ENCODE measurements at regions not wholly inside any gene's neighbourhood (a gene's known extent, or its start where the extent isn't known, plus 50 kb on each side); places are given as distances from the start of the nearest gene placed in this dataset.

GRCh38 chr16:51474414-51475091, 323.5 kb upstream of the SALL1 start:
- no peaks in the 10 kb centered on the region for H3K4me1 ChIP-seq (ENCODE audit: insufficient read depth, low read length)
- no peaks in the 10 kb centered on the region for H3K9me3 ChIP-seq (ENCODE audit: low read depth, low read length)

GRCh38 chr16:51473091-51473490, 322.0 kb upstream of the SALL1 start:
- Histone ChIP-seq H4K20me1 (ENCODE audit: insufficient read depth, low read length) (no peaks in the 10 kb centered on the region), H3K27me3 (ENCODE audit: insufficient read depth, low read length) (no peaks in the 10 kb centered on the region), H3K79me2 (ENCODE audit: insufficient read depth, low read length) (no peaks in the 10 kb centered on the region), H3K4me3 (ENCODE audit: insufficient read depth, low read length) (no peak overlapping the region), H3K27ac (ENCODE audit: low read depth, low read length) (no peak overlapping the region), H3K4me1 (ENCODE audit: insufficient read depth, low read length) (no peaks in the 10 kb centered on the region), H2AFZ (ENCODE audit: low read length) (no peak overlapping the region), H3K36me3 (ENCODE audit: insufficient read depth, low read length) (no peaks in the 10 kb centered on the region), H3K4me2 (ENCODE audit: insufficient read depth, low read length) (no peak overlapping the region), H3K9me3 (ENCODE audit: low read depth, low read length) (no peaks in the 10 kb centered on the region)
- no peak for DNase-seq (ENCODE audit: insufficient read length, low spot score, missing footprints)
- no peak for TF ChIP-seq CTCF (IDR thresholded peaks at IDR 0.05; ENCODE audit: extremely low read depth, low read depth, low read length)

More at GRCh38 chr16:51474414-51475091, 323.5 kb upstream of the SALL1 start:
- H3K79me2 ChIP-seq (ENCODE audit: insufficient read depth, low read length): no peaks in the 10 kb centered on the region
- H3K4me2 ChIP-seq (ENCODE audit: insufficient read depth, low read length): no peak overlapping the region
- no peak for DNase-seq (ENCODE audit: insufficient read length, low spot score, missing footprints)
- no peaks in the 10 kb centered on the region for H3K27me3 ChIP-seq (ENCODE audit: insufficient read depth, low read length)
- no peaks in the 10 kb centered on the region for H4K20me1 ChIP-seq (ENCODE audit: insufficient read depth, low read length)
- no peak overlapping the region for H3K4me3 ChIP-seq (ENCODE audit: insufficient read depth, low read length)
- H3K27ac ChIP-seq (ENCODE audit: low read depth, low read length): no peak overlapping the region
- TF ChIP-seq CTCF (IDR thresholded peaks at IDR 0.05; ENCODE audit: extremely low read depth, low read depth, low read length): no peak
- H2AFZ ChIP-seq (ENCODE audit: low read length): no peak overlapping the region
- no peaks in the 10 kb centered on the region for H3K36me3 ChIP-seq (ENCODE audit: insufficient read depth, low read length)

GRCh38 chr16:51470492-51470891, 319.4 kb upstream of the SALL1 start:
- no peaks in the 10 kb centered on the region for H4K20me1 ChIP-seq (ENCODE audit: insufficient read depth, low read length)
- no peak overlapping the region for H2AFZ ChIP-seq (ENCODE audit: low read length)
- DNase-seq (ENCODE audit: insufficient read length, low spot score, missing footprints): no peak
- no peaks in the 10 kb centered on the region for H3K36me3 ChIP-seq (ENCODE audit: insufficient read depth, low read length)
- H3K79me2 ChIP-seq (ENCODE audit: insufficient read depth, low read length): no peaks in the 10 kb centered on the region
- H3K4me1 ChIP-seq (ENCODE audit: insufficient read depth, low read length): no peaks in the 10 kb centered on the region
- no peaks in the 10 kb centered on the region for H3K27me3 ChIP-seq (ENCODE audit: insufficient read depth, low read length)
- H3K4me2 ChIP-seq (ENCODE audit: insufficient read depth, low read length): no peak overlapping the region
- H3K9me3 ChIP-seq (ENCODE audit: low read depth, low read length): no peaks in the 10 kb centered on the region
- H3K27ac ChIP-seq (ENCODE audit: low read depth, low read length): no peak overlapping the region
- TF ChIP-seq CTCF (IDR thresholded peaks at IDR 0.05; ENCODE audit: extremely low read depth, low read depth, low read length): no peak
- H3K4me3 ChIP-seq (ENCODE audit: insufficient read depth, low read length): no peak overlapping the region

GRCh38 chr16:51464996-51465395, 313.9 kb upstream of the SALL1 start:
- no peaks in the 10 kb centered on the region for H3K9me3 ChIP-seq (ENCODE audit: low read depth, low read length)
- no peaks in the 10 kb centered on the region for H3K27me3 ChIP-seq (ENCODE audit: insufficient read depth, low read length)
- H2AFZ ChIP-seq (ENCODE audit: low read length): no peak overlapping the region
- no peak overlapping the region for H3K27ac ChIP-seq (ENCODE audit: low read depth, low read length)
- no peak overlapping the region for H3K4me3 ChIP-seq (ENCODE audit: insufficient read depth, low read length)
- TF ChIP-seq CTCF (IDR thresholded peaks at IDR 0.05; ENCODE audit: extremely low read depth, low read depth, low read length): no peak
- no peak overlapping the region for H3K4me2 ChIP-seq (ENCODE audit: insufficient read depth, low read length)
- no peaks in the 10 kb centered on the region for H4K20me1 ChIP-seq (ENCODE audit: insufficient read depth, low read length)
- no peaks in the 10 kb centered on the region for H3K79me2 ChIP-seq (ENCODE audit: insufficient read depth, low read length)
- H3K36me3 ChIP-seq (ENCODE audit: insufficient read depth, low read length): no peaks in the 10 kb centered on the region
- H3K4me1 ChIP-seq (ENCODE audit: insufficient read depth, low read length): no peaks in the 10 kb centered on the region
- no peak for DNase-seq (ENCODE audit: insufficient read length, low spot score, missing footprints)
